OCI-LY7 (cell line): ENCODE measurements at regions not wholly inside any gene's neighbourhood (a gene's known extent, or its start where the extent isn't known, plus 50 kb on each side); places are given as distances from the start of the nearest gene placed in this dataset.

Experiments
- EZH2phosphoT487 ChIP-seq: fragments of 200-600 bp; sonication (generic); IDR thresholded peaks from 2 replicates; pipeline ENCODE4 v1.6.1; 2018; ENCODE audit warnings: low read depth, borderline replicate concordance, mild to moderate bottlenecking, mixed run types, antibody characterized with exemption, low read length, moderate library complexity, mixed read lengths
- TF ChIP-seq, protein P1 (sequence below): fragments of 200-600 bp; sonication (generic); conservative IDR thresholded peaks from 2 replicates; pipeline ENCODE4 v1.5.1; 2014; ENCODE audit warnings: mild to moderate bottlenecking, antibody characterized with exemption, low read length, moderate library complexity, mixed read lengths

DNA sequence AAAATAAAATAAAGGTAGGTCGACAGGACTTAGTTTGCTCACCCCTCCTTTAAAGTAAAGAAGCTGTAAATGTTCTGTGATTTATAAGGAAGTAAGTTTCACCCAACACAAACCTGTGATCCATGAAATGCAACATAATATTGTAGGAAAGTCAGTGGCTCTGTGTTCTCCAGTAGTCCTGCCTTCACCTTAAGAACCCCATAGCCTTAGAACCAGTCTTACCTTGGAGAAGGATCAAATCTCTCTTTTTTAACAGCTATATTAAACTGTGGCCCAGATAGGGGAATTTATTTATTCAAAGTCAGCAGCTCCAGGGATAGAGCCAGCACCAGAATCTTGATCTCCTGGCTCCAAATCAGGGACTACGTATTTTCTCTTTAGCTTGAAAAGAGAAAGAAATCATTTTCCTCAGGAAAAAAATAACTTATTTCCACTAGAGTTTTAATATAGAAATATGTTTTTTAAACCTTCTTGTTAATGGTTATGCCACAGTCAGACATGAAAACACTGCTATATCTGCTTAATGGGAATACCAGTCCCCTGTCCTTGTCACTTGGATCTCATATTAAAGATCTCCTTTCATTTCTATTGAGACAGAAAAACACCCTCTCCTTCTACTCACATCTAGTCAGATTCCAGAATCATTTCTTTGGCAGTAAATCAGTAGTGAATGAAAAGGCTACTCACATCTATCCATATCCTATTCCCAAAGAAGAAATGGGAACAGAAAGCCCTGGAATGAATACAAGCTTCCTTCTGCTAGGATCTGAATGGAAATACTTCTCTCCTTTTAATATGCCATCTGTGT, 269.2 kb upstream of the TNC start:
- TF ChIP-seq, protein P1, sequence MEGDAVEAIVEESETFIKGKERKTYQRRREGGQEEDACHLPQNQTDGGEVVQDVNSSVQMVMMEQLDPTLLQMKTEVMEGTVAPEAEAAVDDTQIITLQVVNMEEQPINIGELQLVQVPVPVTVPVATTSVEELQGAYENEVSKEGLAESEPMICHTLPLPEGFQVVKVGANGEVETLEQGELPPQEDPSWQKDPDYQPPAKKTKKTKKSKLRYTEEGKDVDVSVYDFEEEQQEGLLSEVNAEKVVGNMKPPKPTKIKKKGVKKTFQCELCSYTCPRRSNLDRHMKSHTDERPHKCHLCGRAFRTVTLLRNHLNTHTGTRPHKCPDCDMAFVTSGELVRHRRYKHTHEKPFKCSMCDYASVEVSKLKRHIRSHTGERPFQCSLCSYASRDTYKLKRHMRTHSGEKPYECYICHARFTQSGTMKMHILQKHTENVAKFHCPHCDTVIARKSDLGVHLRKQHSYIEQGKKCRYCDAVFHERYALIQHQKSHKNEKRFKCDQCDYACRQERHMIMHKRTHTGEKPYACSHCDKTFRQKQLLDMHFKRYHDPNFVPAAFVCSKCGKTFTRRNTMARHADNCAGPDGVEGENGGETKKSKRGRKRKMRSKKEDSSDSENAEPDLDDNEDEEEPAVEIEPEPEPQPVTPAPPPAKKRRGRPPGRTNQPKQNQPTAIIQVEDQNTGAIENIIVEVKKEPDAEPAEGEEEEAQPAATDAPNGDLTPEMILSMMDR: no peak
- TF ChIP-seq EZH2phosphoT487: no peak
